GM12875 (cell line): ENCODE measurements at regions not wholly inside any gene's neighbourhood (a gene's known extent, or its start where the extent isn't known, plus 50 kb on each side); places are given as distances from the start of the nearest gene placed in this dataset.

Experiments used
- H3K4me3 ChIP-seq: one replicate; pipeline ENCODE4 v1.5.1; 2011; ENCODE audit warnings: low read depth, low read length, control low read depth
- TF ChIP-seq, protein P1 (sequence below): IDR thresholded peaks from 2 replicates; pipeline ENCODE4 v1.5.1; 2011; ENCODE audit warnings: low read depth, mild to moderate bottlenecking, control low read depth, inconsistent platforms, low read length, moderate library complexity, borderline replicate concordance; ENCODE audit not compliant: insufficient read depth

DNA sequence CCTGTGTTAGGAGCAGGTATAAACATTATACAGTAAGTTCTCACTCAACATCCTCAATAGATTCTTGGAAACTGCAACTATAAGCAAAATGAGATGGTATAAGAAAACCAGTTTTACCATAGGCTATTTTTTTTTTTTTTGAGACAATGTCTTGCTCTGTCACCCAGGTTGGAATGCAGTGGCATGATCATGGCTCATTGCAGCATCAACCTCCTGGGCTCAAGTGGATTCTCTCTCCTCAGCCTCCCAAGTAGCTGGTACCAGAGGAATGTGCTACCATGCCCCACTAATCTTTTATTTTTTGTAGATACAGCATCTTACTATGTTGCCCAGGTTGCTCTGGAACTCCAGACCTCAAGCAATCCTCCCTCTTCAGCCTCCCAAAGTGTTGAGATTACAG, 50.1 kb upstream of the ADRB2 start:
- TF ChIP-seq, protein P1, sequence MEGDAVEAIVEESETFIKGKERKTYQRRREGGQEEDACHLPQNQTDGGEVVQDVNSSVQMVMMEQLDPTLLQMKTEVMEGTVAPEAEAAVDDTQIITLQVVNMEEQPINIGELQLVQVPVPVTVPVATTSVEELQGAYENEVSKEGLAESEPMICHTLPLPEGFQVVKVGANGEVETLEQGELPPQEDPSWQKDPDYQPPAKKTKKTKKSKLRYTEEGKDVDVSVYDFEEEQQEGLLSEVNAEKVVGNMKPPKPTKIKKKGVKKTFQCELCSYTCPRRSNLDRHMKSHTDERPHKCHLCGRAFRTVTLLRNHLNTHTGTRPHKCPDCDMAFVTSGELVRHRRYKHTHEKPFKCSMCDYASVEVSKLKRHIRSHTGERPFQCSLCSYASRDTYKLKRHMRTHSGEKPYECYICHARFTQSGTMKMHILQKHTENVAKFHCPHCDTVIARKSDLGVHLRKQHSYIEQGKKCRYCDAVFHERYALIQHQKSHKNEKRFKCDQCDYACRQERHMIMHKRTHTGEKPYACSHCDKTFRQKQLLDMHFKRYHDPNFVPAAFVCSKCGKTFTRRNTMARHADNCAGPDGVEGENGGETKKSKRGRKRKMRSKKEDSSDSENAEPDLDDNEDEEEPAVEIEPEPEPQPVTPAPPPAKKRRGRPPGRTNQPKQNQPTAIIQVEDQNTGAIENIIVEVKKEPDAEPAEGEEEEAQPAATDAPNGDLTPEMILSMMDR = no peak
- H3K4me3 ChIP-seq = no peak overlapping the region
